Middle frontal gyrus (tissue), 1 donor: ENCODE measurements at regions not wholly inside any gene's neighbourhood (a gene's known extent, or its start where the extent isn't known, plus 50 kb on each side); places are given as distances from the start of the nearest gene placed in this dataset.

Source experiments
- DNase-seq: peaks from one replicate; pipeline ENCODE4 v3.0.0-alpha.2; 2015; ENCODE audit warnings: low spot score; ENCODE audit errors: extremely low spot score

GRCh38 chr14:38850664-38851063, 252.4 kb downstream of the SEC23A start:
- DNase-seq: no peak

GRCh38 chr14:38848243-38848935, 254.6 kb downstream of the SEC23A start:
- DNase-seq: no peak

- no peak for DNase-seq
These were observed 255.9 kb downstream of the SEC23A start for GRCh38 chr14:38847161-38847560.

GRCh38 chr14:38839694-38840365, 263.2 kb downstream of the SEC23A start:
- DNase-seq: no peak

- no peak for DNase-seq
These were observed 264.1 kb downstream of the SEC23A start for GRCh38 chr14:38838979-38839323.

- DNase-seq: no peak
These were observed 264.7 kb downstream of the SEC23A start for GRCh38 chr14:38838049-38838978.

GRCh38 chr14:38837343-38838048, 265.5 kb downstream of the SEC23A start:
- no peak for DNase-seq

GRCh38 chr14:38836539-38836938, 266.5 kb downstream of the SEC23A start:
- DNase-seq: no peak

GRCh38 chr14:38835874-38836273, 267.2 kb downstream of the SEC23A start:
- no peak for DNase-seq

- DNase-seq: no peak
These were observed 274.7 kb downstream of the SEC23A start for GRCh38 chr14:38828183-38828827.

GRCh38 chr14:38824706-38825105, 278.3 kb downstream of the SEC23A start:
- no peak for DNase-seq

GRCh38 chr14:38818555-38818954, 284.5 kb downstream of the SEC23A start:
- DNase-seq: no peak

GRCh38 chr14:38808734-38809455, 294.1 kb downstream of the SEC23A start:
- no peak for DNase-seq

- DNase-seq: no peak
These were observed 303.4 kb downstream of the SEC23A start for GRCh38 chr14:38799671-38800070.

- DNase-seq: no peak
These were observed 308.4 kb downstream of the SEC23A start for GRCh38 chr14:38794677-38795076.

- no peak for DNase-seq
These were observed 311.2 kb downstream of the SEC23A start for GRCh38 chr14:38791862-38792261.

GRCh38 chr14:38790916-38791315, 312.1 kb downstream of the SEC23A start:
- DNase-seq: no peak

GRCh38 chr14:38789805-38790204, 313.2 kb downstream of the SEC23A start:
- DNase-seq: no peak

- no peak for DNase-seq
These were observed 315.0 kb downstream of the SEC23A start for GRCh38 chr14:38788060-38788459.

- no peak for DNase-seq
These were observed 316.1 kb downstream of the SEC23A start for GRCh38 chr14:38786921-38787320.
